Femur (tissue), 1 donor: ENCODE measurements at regions not wholly inside any gene's neighbourhood (a gene's known extent, or its start where the extent isn't known, plus 50 kb on each side); places are given as distances from the start of the nearest gene placed in this dataset.
"Not testable (repeated sequence)": the region's sequence is repeated elsewhere in the genome, so short reads cannot be mapped to it uniquely, and the experiment has no call there.

Experiments used
- DNase-seq: peaks from one replicate; pipeline ENCODE4 v3.0.0-alpha.2; 2017

GRCh38 chr11:106152013-106152412 lies 74.6 kb downstream of the AASDHPPT start:
- DNase-seq, result no peak

- no peak for DNase-seq
Observed at GRCh38 chr11:106152824-106153223, 75.4 kb downstream of the AASDHPPT start.

- DNase-seq, result no peak
Observed at GRCh38 chr11:106156290-106156937, 79.0 kb downstream of the AASDHPPT start.

- DNase-seq, result no peak
Observed at GRCh38 chr11:106158406-106158805, 80.9 kb downstream of the AASDHPPT start.

GRCh38 chr11:106159836-106160235 lies 82.4 kb downstream of the AASDHPPT start:
- no peak for DNase-seq

GRCh38 chr11:106160494-106160893 lies 83.0 kb downstream of the AASDHPPT start:
- no peak for DNase-seq

- peak; percentile 29 for DNase-seq
Observed at GRCh38 chr11:106161775-106162634, 84.5 kb downstream of the AASDHPPT start.

GRCh38 chr11:106167085-106167484 lies 89.6 kb downstream of the AASDHPPT start:
- no peak for DNase-seq

- no peak for DNase-seq
Observed at GRCh38 chr11:106172386-106172991, 95.0 kb downstream of the AASDHPPT start.

GRCh38 chr11:106173291-106173690 lies 95.8 kb downstream of the AASDHPPT start:
- DNase-seq, result no peak

- DNase-seq, result not testable (repeated sequence)
Observed at GRCh38 chr11:106174003-106174402, 96.5 kb downstream of the AASDHPPT start.

GRCh38 chr11:106176817-106177216 lies 99.4 kb downstream of the AASDHPPT start:
- DNase-seq, result no peak

GRCh38 chr11:106177311-106177710 lies 99.8 kb downstream of the AASDHPPT start:
- DNase-seq, result no peak

- no peak for DNase-seq
Observed at GRCh38 chr11:106178361-106178760, 100.9 kb downstream of the AASDHPPT start.

- DNase-seq, result no peak
Observed at GRCh38 chr11:106179048-106179447, 101.6 kb downstream of the AASDHPPT start.

- DNase-seq, result no peak
Observed at GRCh38 chr11:106186630-106187029, 109.2 kb downstream of the AASDHPPT start.

GRCh38 chr11:106187860-106188456 lies 110.5 kb downstream of the AASDHPPT start:
- DNase-seq, result no peak

- no peak for DNase-seq
Observed at GRCh38 chr11:106193956-106194355, 116.5 kb downstream of the AASDHPPT start.

- no peak for DNase-seq
Observed at GRCh38 chr11:106197438-106197837, 120.0 kb downstream of the AASDHPPT start.

- DNase-seq, result no peak
Observed at GRCh38 chr11:106202935-106203620, 125.6 kb downstream of the AASDHPPT start.

- no peak for DNase-seq
Observed at GRCh38 chr11:106208760-106209159, 131.3 kb downstream of the AASDHPPT start.

- no peak for DNase-seq
Observed at GRCh38 chr11:106212081-106212480, 134.6 kb downstream of the AASDHPPT start.

- DNase-seq, result no peak
Observed at GRCh38 chr11:106216281-106216680, 138.8 kb downstream of the AASDHPPT start.
